ENCODE measurements at regions not wholly inside any gene's neighbourhood (a gene's known extent, or its start where the extent isn't known, plus 50 kb on each side); places are given as distances from the start of the nearest gene placed in this dataset.
"Not testable (repeated sequence)": the region's sequence is repeated elsewhere in the genome, so short reads cannot be mapped to it uniquely, and the experiment has no call there.

- no peaks in the 10 kb centered on the region for H3K79me2 ChIP-seq (ENCODE audit: insufficient read depth, low read length)
- H3K9me3 ChIP-seq (ENCODE audit: insufficient read depth, low read depth, low read length) = no peaks in the 10 kb centered on the region
- no peak overlapping the region for H3K4me3 Mint-ChIP-seq (ENCODE audit: unreplicated experiment)
- no peak overlapping the region for H3K9ac ChIP-seq (ENCODE audit: low read length)
- H3K27me3 ChIP-seq (ENCODE audit: insufficient read depth, low read length) = no peaks in the 10 kb centered on the region
- FAIRE-seq (no peak), DNase-seq (ENCODE audit: low read depth) (no peak)
- H3K4me1 Mint-ChIP-seq (ENCODE audit: low read depth, unreplicated experiment) = no peaks in the 10 kb centered on the region
- no peak overlapping the region for H3K27ac ChIP-seq (ENCODE audit: low read depth, low read length)
- no peaks in the 10 kb centered on the region for H3K36me3 ChIP-seq (ENCODE audit: insufficient read depth, low read length)
- no peaks in the 10 kb centered on the region for H3K4me1 ChIP-seq (ENCODE audit: insufficient read depth, low read length)
- TF ChIP-seq EZH2 (IDR thresholded peaks at IDR 0.05; ENCODE audit: insufficient read depth, low read length) = no peak
- TF ChIP-seq, protein P1, sequence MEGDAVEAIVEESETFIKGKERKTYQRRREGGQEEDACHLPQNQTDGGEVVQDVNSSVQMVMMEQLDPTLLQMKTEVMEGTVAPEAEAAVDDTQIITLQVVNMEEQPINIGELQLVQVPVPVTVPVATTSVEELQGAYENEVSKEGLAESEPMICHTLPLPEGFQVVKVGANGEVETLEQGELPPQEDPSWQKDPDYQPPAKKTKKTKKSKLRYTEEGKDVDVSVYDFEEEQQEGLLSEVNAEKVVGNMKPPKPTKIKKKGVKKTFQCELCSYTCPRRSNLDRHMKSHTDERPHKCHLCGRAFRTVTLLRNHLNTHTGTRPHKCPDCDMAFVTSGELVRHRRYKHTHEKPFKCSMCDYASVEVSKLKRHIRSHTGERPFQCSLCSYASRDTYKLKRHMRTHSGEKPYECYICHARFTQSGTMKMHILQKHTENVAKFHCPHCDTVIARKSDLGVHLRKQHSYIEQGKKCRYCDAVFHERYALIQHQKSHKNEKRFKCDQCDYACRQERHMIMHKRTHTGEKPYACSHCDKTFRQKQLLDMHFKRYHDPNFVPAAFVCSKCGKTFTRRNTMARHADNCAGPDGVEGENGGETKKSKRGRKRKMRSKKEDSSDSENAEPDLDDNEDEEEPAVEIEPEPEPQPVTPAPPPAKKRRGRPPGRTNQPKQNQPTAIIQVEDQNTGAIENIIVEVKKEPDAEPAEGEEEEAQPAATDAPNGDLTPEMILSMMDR (IDR thresholded peaks at IDR 0.05; ENCODE audit: insufficient read depth, low read depth, low read length) = no peak
- no peaks in the 10 kb centered on the region for H4K20me1 ChIP-seq (ENCODE audit: insufficient read depth, low read length)
- no peak overlapping the region for H3K4me2 ChIP-seq (ENCODE audit: low read length)
- H3K9me3 Mint-ChIP-seq (ENCODE audit: unreplicated experiment) = no peaks in the 10 kb centered on the region
- H3K27ac Mint-ChIP-seq (ENCODE audit: unreplicated experiment) = no peak overlapping the region
- no peaks in the 10 kb centered on the region for H3K36me3 Mint-ChIP-seq (ENCODE audit: low read depth, unreplicated experiment)
- no peaks in the 10 kb centered on the region for H3K27me3 Mint-ChIP-seq (ENCODE audit: low read depth, unreplicated experiment)
- no peak overlapping the region for H2AFZ ChIP-seq (ENCODE audit: low read depth, low read length)
- no peak overlapping the region for H3K4me3 ChIP-seq (ENCODE audit: insufficient read depth, low read depth, low read length)
Measured at GRCh38 chr6:51203504-51203903, 384.8 kb downstream of the TFAP2B start.

DNA sequence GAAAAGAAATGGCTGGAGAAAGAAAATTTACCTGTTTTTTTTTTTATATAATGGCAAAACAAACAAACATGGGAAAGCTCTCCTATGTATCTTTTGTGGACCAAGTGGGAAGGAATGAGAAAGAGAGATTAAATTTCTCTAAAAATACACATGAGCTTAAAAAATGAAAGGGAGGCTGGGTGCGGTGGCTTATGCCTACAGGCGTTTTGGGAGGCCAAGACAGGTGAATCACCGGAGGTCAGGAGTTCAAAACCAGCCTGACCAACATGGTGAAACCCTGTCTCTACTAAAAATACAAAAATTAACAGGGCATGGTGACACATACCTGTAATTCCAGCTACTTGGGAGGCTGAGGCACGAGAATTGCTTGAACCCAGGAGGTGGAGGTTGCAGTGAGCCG is 388.0 kb downstream of the TFAP2B start:
- not testable (repeated sequence) for H3K27ac Mint-ChIP-seq (ENCODE audit: unreplicated experiment); H4K20me1 ChIP-seq (ENCODE audit: insufficient read depth, low read length); H3K27me3 ChIP-seq (ENCODE audit: insufficient read depth, low read length); FAIRE-seq; H3K4me3 ChIP-seq (ENCODE audit: insufficient read depth, low read depth, low read length); H3K9me3 Mint-ChIP-seq (ENCODE audit: unreplicated experiment); H3K4me3 Mint-ChIP-seq (ENCODE audit: unreplicated experiment); H3K4me1 Mint-ChIP-seq (ENCODE audit: low read depth, unreplicated experiment); H3K9ac ChIP-seq (ENCODE audit: low read length); H2AFZ ChIP-seq (ENCODE audit: low read depth, low read length); H3K4me1 ChIP-seq (ENCODE audit: insufficient read depth, low read length); H3K36me3 ChIP-seq (ENCODE audit: insufficient read depth, low read length); DNase-seq (ENCODE audit: low read depth); H3K36me3 Mint-ChIP-seq (ENCODE audit: low read depth, unreplicated experiment); H3K9me3 ChIP-seq (ENCODE audit: insufficient read depth, low read depth, low read length); H3K4me2 ChIP-seq (ENCODE audit: low read length); H3K27me3 Mint-ChIP-seq (ENCODE audit: low read depth, unreplicated experiment); H3K27ac ChIP-seq (ENCODE audit: low read depth, low read length); H3K79me2 ChIP-seq (ENCODE audit: insufficient read depth, low read length)

GRCh38 chr6:51209651-51210050 is 391.0 kb downstream of the TFAP2B start:
- Histone ChIP-seq H3K4me2 (ENCODE audit: low read length) (no peak overlapping the region), H4K20me1 (ENCODE audit: insufficient read depth, low read length) (no peaks in the 10 kb centered on the region), H3K9ac (ENCODE audit: low read length) (no peak overlapping the region), H3K9me3 (ENCODE audit: insufficient read depth, low read depth, low read length) (no peaks in the 10 kb centered on the region), H3K27me3 (ENCODE audit: insufficient read depth, low read length) (no peaks in the 10 kb centered on the region), H2AFZ (ENCODE audit: low read depth, low read length) (no peak overlapping the region), H3K4me3 (ENCODE audit: insufficient read depth, low read depth, low read length) (no peak overlapping the region), H3K4me1 (ENCODE audit: insufficient read depth, low read length) (no peaks in the 10 kb centered on the region), H3K36me3 (ENCODE audit: insufficient read depth, low read length) (no peaks in the 10 kb centered on the region), H3K27ac (ENCODE audit: low read depth, low read length) (no peak overlapping the region), H3K79me2 (ENCODE audit: insufficient read depth, low read length) (no peaks in the 10 kb centered on the region)
- H3K4me3 Mint-ChIP-seq (ENCODE audit: unreplicated experiment) = no peak overlapping the region
- TF ChIP-seq EZH2 (IDR thresholded peaks at IDR 0.05; ENCODE audit: insufficient read depth, low read length) = no peak
- TF ChIP-seq, protein P1 (IDR thresholded peaks at IDR 0.05; ENCODE audit: insufficient read depth, low read depth, low read length) = no peak
- H3K4me1 Mint-ChIP-seq (ENCODE audit: low read depth, unreplicated experiment) = no peaks in the 10 kb centered on the region
- H3K36me3 Mint-ChIP-seq (ENCODE audit: low read depth, unreplicated experiment) = no peaks in the 10 kb centered on the region
- DNase-seq (ENCODE audit: low read depth) (no peak), FAIRE-seq (no peak)
- no peak overlapping the region for H3K27ac Mint-ChIP-seq (ENCODE audit: unreplicated experiment)
- peaks cover 10% of the 10 kb centered on the region for H3K27me3 Mint-ChIP-seq (ENCODE audit: low read depth, unreplicated experiment)
- H3K9me3 Mint-ChIP-seq (ENCODE audit: unreplicated experiment) = no peaks in the 10 kb centered on the region
